Ishikawa (cell line): ENCODE measurements at regions not wholly inside any gene's neighbourhood (a gene's known extent, or its start where the extent isn't known, plus 50 kb on each side); places are given as distances from the start of the nearest gene placed in this dataset.

Experiments used
- CEBPB ChIP-seq: IDR thresholded peaks from 2 replicates; pipeline ENCODE4 v1.6.1; 2012
- CREB1 ChIP-seq: IDR thresholded peaks from 2 replicates; pipeline ENCODE4 v1.6.1; 2012; ENCODE audit warnings: low read depth
- EGR1 ChIP-seq: IDR thresholded peaks from 2 replicates; pipeline ENCODE4 v1.6.1; 2012
- EP300 ChIP-seq: IDR thresholded peaks from 2 replicates; pipeline ENCODE4 v1.6.1; 2012; ENCODE audit warnings: borderline replicate concordance
- FOXM1 ChIP-seq: IDR thresholded peaks from 2 replicates; pipeline ENCODE4 v1.6.1; 2012; ENCODE audit warnings: low read depth, borderline replicate concordance
- MAX ChIP-seq: IDR thresholded peaks from 2 replicates; pipeline ENCODE4 v1.6.1; 2012
- NFIC ChIP-seq: IDR thresholded peaks from 2 replicates; pipeline ENCODE4 v1.6.1; 2012
- RAD21 ChIP-seq: IDR thresholded peaks from 2 replicates; pipeline ENCODE4 v1.6.1; 2012; ENCODE audit warnings: low read depth
- REST ChIP-seq: IDR thresholded peaks from 2 replicates; pipeline ENCODE4 v1.6.1; 2012; ENCODE audit warnings: low read depth, mild to moderate bottlenecking
- TAF1 ChIP-seq: IDR thresholded peaks from 2 replicates; pipeline ENCODE4 v1.6.1; 2012; ENCODE audit warnings: low read depth, mild to moderate bottlenecking
- TCF12 ChIP-seq: IDR thresholded peaks from 2 replicates; pipeline ENCODE4 v1.6.1; 2012; ENCODE audit warnings: low read depth
- TEAD4 ChIP-seq: IDR thresholded peaks from 2 replicates; pipeline ENCODE4 v1.6.1; 2012
- USF1 ChIP-seq: IDR thresholded peaks from 2 replicates; pipeline ENCODE4 v1.6.1; 2012
- YY1 ChIP-seq: IDR thresholded peaks from 2 replicates; pipeline ENCODE4 v1.6.1; 2012; ENCODE audit warnings: low read depth
- ZBTB7A ChIP-seq: IDR thresholded peaks from 2 replicates; pipeline ENCODE4 v1.6.1; 2012; ENCODE audit warnings: low read depth

- TF ChIP-seq RAD21, result no peak
- no peak for TF ChIP-seq YY1
- no peak for TF ChIP-seq CREB1
- TF ChIP-seq ZBTB7A, result no peak
- TF ChIP-seq TAF1, result no peak
- no peak for TF ChIP-seq USF1
- no peak for TF ChIP-seq FOXM1
- no peak for TF ChIP-seq NFIC
- no peak for TF ChIP-seq CEBPB
- TF ChIP-seq EGR1, result no peak
- TF ChIP-seq MAX, result no peak
- no peak for TF ChIP-seq TCF12
- TF ChIP-seq EP300, result no peak
- TF ChIP-seq REST, result no peak
- no peak for TF ChIP-seq TEAD4
These were observed 210.8 kb upstream of the ELL2 start for GRCh38 chr5:96172436-96172835.

GRCh38 chr5:96159043-96159442, 197.4 kb upstream of the ELL2 start:
- TF ChIP-seq NFIC, result no peak
- no peak for TF ChIP-seq TAF1
- TF ChIP-seq YY1, result no peak
- TF ChIP-seq EGR1, result no peak

GRCh38 chr5:96157841-96158291, 196.2 kb upstream of the ELL2 start:
- TF ChIP-seq EP300 (no peak), CREB1 (no peak), RAD21 (no peak), CEBPB (no peak), FOXM1 (no peak), TCF12 (no peak), MAX (no peak), REST (no peak), USF1 (no peak), TEAD4 (no peak), YY1 (no peak), TAF1 (no peak), EGR1 (no peak), ZBTB7A (no peak), NFIC (no peak)

- no peak for TF ChIP-seq TAF1
- no peak for TF ChIP-seq FOXM1
- no peak for TF ChIP-seq CREB1
- TF ChIP-seq EP300, result no peak
- TF ChIP-seq MAX, result no peak
- TF ChIP-seq YY1, result no peak
- no peak for TF ChIP-seq CEBPB
- no peak for TF ChIP-seq TCF12
These were observed 195.6 kb upstream of the ELL2 start for GRCh38 chr5:96157077-96157780.

- no peak for TF ChIP-seq TAF1
- no peak for TF ChIP-seq FOXM1
These were observed 193.5 kb upstream of the ELL2 start for GRCh38 chr5:96155147-96155546.

GRCh38 chr5:96151891-96152290, 190.2 kb upstream of the ELL2 start:
- TF ChIP-seq TEAD4, result no peak
- TF ChIP-seq USF1, result no peak
- no peak for TF ChIP-seq ZBTB7A
- TF ChIP-seq NFIC, result no peak
- no peak for TF ChIP-seq YY1
- TF ChIP-seq EP300, result no peak
- no peak for TF ChIP-seq CREB1
- TF ChIP-seq MAX, result no peak
